Activated B cell treated with CpG ODN at 0.5 μM for 24 hours (primary cell): ENCODE measurements at regions not wholly inside any gene's neighbourhood (a gene's known extent, or its start where the extent isn't known, plus 50 kb on each side); places are given as distances from the start of the nearest gene placed in this dataset.

Source experiments
- ATAC-seq: fragments of 200-7000 bp; cut with Tn5 transposase; one replicate; pipeline ENCODE4 v1.10.0; 2021; ENCODE audit warnings: low read depth, mild to moderate bottlenecking, moderate library complexity
- CTCF ChIA-PET: fragments of 350-600 bp; sonication (Branson Sonifier 250); formaldehyde crosslinking; loops from one replicate; lab custom pipeline; 2021; ENCODE audit warnings: antibody characterized with exemption; lab: Charles Lee
- POLR2A ChIA-PET: fragments of 350-600 bp; sonication (Branson Sonifier 250); formaldehyde crosslinking; loops from one replicate; lab custom pipeline; 2021; ENCODE audit warnings: antibody characterized with exemption; lab: Charles Lee
- DNase-seq: peaks from one replicate; pipeline ENCODE4 v3.0.0; 2022
- H3K27ac Mint-ChIP-seq: one replicate; pipeline ENCODE4 v1.8.0; 2020; ENCODE audit warnings: mixed read lengths
- H3K27me3 Mint-ChIP-seq: one replicate; pipeline ENCODE4 v1.8.0; 2021; ENCODE audit warnings: mixed read lengths
- H3K36me3 Mint-ChIP-seq: one replicate; pipeline ENCODE4 v1.8.0; 2021; ENCODE audit warnings: low read depth, mixed read lengths
- H3K4me1 Mint-ChIP-seq: one replicate; pipeline ENCODE4 v1.8.0; 2021; ENCODE audit warnings: mixed read lengths
- H3K4me3 Mint-ChIP-seq: one replicate; pipeline ENCODE4 v1.8.0; 2020; ENCODE audit warnings: mild to moderate bottlenecking, mixed read lengths
- H3K9me3 Mint-ChIP-seq: one replicate; pipeline ENCODE4 v1.8.0; 2020; ENCODE audit warnings: mixed read lengths
- CTCF ChIP-seq: fragments of 200-600 bp; IDR thresholded peaks from one replicate; pipeline ENCODE4 v1.8.0; 2022; ENCODE audit warnings: antibody characterized with exemption, mild to moderate bottlenecking
- intact Hi-C: fragments of 100-400 bp; cut with micrococcal nuclease; formaldehyde crosslinking; loops from one replicate; pipeline ENCODE4 v1.15.1; 2024

- H3K9me3 Mint-ChIP-seq: peaks cover 3% of the 10 kb centered on the region
- no peak for TF ChIP-seq CTCF
- ChIA-PET CTCF (no interaction called here), POLR2A (no interaction called here)
- H3K36me3 Mint-ChIP-seq: no peaks in the 10 kb centered on the region
- H3K4me3 Mint-ChIP-seq: no peak overlapping the region
- H3K27ac Mint-ChIP-seq: no peak overlapping the region
- intact Hi-C loops: no loop called here
- no peak for ATAC-seq
- H3K27me3 Mint-ChIP-seq: no peaks in the 10 kb centered on the region
- H3K4me1 Mint-ChIP-seq: no peaks in the 10 kb centered on the region
- no peak for DNase-seq
Measured at GRCh38 chrX:5233830-5234229, 994.8 kb downstream of the NLGN4X start.

DNA sequence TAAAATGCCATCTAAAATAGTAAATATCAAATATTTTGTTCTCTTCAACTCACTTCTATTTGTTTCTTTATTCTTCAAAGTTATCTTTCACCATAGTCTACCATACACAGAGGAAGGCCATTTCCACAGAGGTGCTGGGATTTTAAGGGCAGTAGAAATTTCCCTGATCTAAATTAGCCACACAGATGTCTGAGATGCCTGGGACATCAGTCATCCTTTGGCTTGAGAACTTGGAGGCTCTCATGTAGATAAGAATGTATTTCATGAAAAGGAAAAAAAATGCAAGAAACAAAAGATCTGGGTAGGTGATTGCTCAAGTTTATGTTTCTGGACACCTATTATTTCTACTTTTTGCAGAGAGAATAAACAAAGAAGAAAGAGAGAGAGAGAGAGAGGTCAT lies 1008.2 kb downstream of the NLGN4X start:
- POLR2A ChIA-PET: no interaction called here
- Mint-ChIP-seq H3K9me3 (peaks cover 7% of the 10 kb centered on the region), H3K4me3 (no peak overlapping the region), H3K27me3 (no peaks in the 10 kb centered on the region), H3K4me1 (no peaks in the 10 kb centered on the region), H3K36me3 (no peaks in the 10 kb centered on the region), H3K27ac (no peak overlapping the region)
- TF ChIP-seq CTCF: no peak
- CTCF ChIA-PET: no interaction called here
- DNase-seq: no peak
- intact Hi-C loops: no loop called here
- ATAC-seq: no peak

DNA sequence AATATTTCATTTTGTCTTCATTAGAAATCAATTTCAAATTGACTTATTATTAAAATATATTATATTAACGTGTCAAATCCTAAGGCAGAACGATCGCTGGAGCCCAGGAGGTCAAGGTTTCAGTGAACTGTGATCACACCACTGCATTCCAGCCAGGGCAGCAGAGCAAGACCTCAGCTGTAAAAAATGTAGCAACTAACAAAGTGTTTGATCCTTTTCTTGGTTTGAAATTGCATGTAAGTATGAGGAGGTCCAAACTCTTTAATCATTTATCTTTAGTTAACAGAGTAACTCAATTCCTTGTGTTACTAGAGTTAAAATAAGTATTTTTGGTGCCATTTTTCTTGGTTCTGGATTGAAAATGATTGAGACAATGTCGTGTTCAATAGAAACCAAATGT lies 1033.9 kb downstream of the NLGN4X start:
- TF ChIP-seq CTCF: no peak
- DNase-seq: no peak
- Mint-ChIP-seq H3K27me3 (no peaks in the 10 kb centered on the region), H3K9me3 (no peaks in the 10 kb centered on the region), H3K27ac (no peak overlapping the region), H3K4me3 (no peak overlapping the region), H3K4me1 (no peaks in the 10 kb centered on the region), H3K36me3 (no peaks in the 10 kb centered on the region)
- no peak for ATAC-seq
- intact Hi-C loops: no loop called here
- ChIA-PET CTCF (no interaction called here), POLR2A (no interaction called here)

DNA sequence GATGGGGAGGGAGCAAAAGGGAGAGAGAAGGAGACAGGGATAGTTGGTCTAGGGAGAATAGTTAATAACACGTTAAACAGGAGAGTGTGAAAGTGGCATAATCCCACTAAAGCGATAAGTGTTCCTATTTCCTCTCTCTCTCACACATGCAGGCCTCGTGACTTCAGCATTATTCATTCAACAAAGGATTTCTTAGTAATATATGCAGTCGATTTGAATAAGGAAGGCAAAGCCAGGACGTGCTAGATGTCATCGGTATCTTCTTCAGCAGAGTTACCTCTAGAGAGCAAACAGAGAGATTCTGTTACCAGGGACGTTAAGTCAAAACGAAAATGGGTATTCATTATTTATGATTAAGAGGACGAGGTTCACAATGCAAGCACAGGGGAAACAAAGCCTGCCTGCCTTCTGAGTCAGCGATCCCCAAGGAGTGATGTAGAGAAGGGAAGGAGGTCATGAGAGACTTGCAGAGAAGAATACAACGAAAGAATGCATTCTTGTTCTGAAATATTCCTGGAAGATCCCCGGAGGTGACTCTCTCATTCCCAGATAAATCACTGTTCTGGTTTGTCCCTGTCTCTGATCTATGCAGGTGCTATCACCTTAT lies 1048.4 kb downstream of the NLGN4X start:
- no peak overlapping the region for H3K4me3 Mint-ChIP-seq
- ATAC-seq: no peak
- ChIA-PET CTCF (no interaction called here), POLR2A (no interaction called here)
- no peaks in the 10 kb centered on the region for H3K27me3 Mint-ChIP-seq
- TF ChIP-seq CTCF: no peak
- no peaks in the 10 kb centered on the region for H3K9me3 Mint-ChIP-seq
- H3K4me1 Mint-ChIP-seq: no peaks in the 10 kb centered on the region
- no peak overlapping the region for H3K27ac Mint-ChIP-seq
- intact Hi-C loops: no loop called here
- no peak for DNase-seq
- no peaks in the 10 kb centered on the region for H3K36me3 Mint-ChIP-seq

- ATAC-seq (no peak), DNase-seq (no peak)
- ChIA-PET CTCF (no interaction called here), POLR2A (no interaction called here)
- H3K9me3 Mint-ChIP-seq: no peaks in the 10 kb centered on the region
- H3K4me1 Mint-ChIP-seq: no peaks in the 10 kb centered on the region
- H3K36me3 Mint-ChIP-seq: no peaks in the 10 kb centered on the region
- intact Hi-C loops: no loop called here
- no peak for TF ChIP-seq CTCF
- no peak overlapping the region for H3K27ac Mint-ChIP-seq
- no peak overlapping the region for H3K4me3 Mint-ChIP-seq
- H3K27me3 Mint-ChIP-seq: no peaks in the 10 kb centered on the region
Measured at GRCh38 chrX:5176766-5177165, 1051.9 kb downstream of the NLGN4X start.
